T-cell (primary cell): ENCODE measurements at regions not wholly inside any gene's neighbourhood (a gene's known extent, or its start where the extent isn't known, plus 50 kb on each side); places are given as distances from the start of the nearest gene placed in this dataset.

Source experiments
- ATAC-seq, 4 experiments: fragments of 200-7000 bp in 3 of 4; fragments of 150-1000 bp in 1 of 4; cut with Tn5 transposase; replicated peaks in 1 of 4; 1 replicate in 3 of 4; 2 replicates in 1 of 4; pipeline ENCODE4 v1.10.0; 2021; ENCODE audit warnings: moderate library complexity in 3 of 4, mild to moderate bottlenecking in 2 of 4, moderate number of reproducible peaks in 1 of 4
- CTCF ChIA-PET, 2 donors: fragments of 300-600 bp; sonication (Branson Sonifier 250); formaldehyde crosslinking; loops; one replicate each; lab custom pipeline; 2022; ENCODE audit warnings: antibody characterized with exemption in 2 of 2; lab: Charles Lee
- POLR2A ChIA-PET, 2 donors: fragments of 300-600 bp; sonication (Branson Sonifier 250); formaldehyde crosslinking; loops; one replicate each; lab custom pipeline; 2022; ENCODE audit warnings: antibody characterized with exemption in 2 of 2; lab: Charles Lee
- DNase-seq, 35 experiments: peaks; one replicate each; pipeline versions ENCODE4 v3.0.0 to v3.0.0-alpha.2; 2013 to 2023
- H3K27ac ChIP-seq: one replicate; pipeline ENCODE4 v1.5.1; 2013; ENCODE audit warnings: low read length
- H3K27me3 ChIP-seq, 2 experiments: replicated peaks in 1 of 2; 1 replicate in 1 of 2; 2 replicates in 1 of 2; pipeline versions ENCODE4 v1.6.1 to v1.7.0; 2013; ENCODE audit warnings: low read length in 1 of 2, mixed read lengths in 1 of 2; ENCODE audit not compliant: control insufficient read depth in 2 of 2, insufficient read depth in 2 of 2; ENCODE audit errors: extremely low read depth in 1 of 2
- H3K36me3 ChIP-seq, 2 donors: 1 replicate in 1 of 2; 2 replicates in 1 of 2; pipeline versions ENCODE4 v1.6.1 to v1.7.0; 2013; ENCODE audit warnings: low read length in 1 of 2; ENCODE audit not compliant: control insufficient read depth in 2 of 2, insufficient read depth in 1 of 2; ENCODE audit errors: extremely low read depth in 1 of 2
- H3K4me1 ChIP-seq, 2 experiments: 1 replicate in 1 of 2; 2 replicates in 1 of 2; pipeline versions ENCODE4 v1.6.1 to v1.7.0; 2013; ENCODE audit warnings: low read length in 2 of 2, mixed read lengths in 1 of 2; ENCODE audit not compliant: insufficient read depth in 2 of 2, control insufficient read depth in 1 of 2; ENCODE audit errors: extremely low read depth in 1 of 2
- H3K4me3 ChIP-seq, 2 donors: 1 replicate in 1 of 2; 2 replicates in 1 of 2; pipeline versions ENCODE4 v1.5.1 to v1.7.0; 2013; ENCODE audit warnings: mild to moderate bottlenecking in 2 of 2, low read length in 1 of 2, moderate library complexity in 1 of 2; ENCODE audit not compliant: control insufficient read depth in 1 of 2; ENCODE audit errors: extremely low read depth in 1 of 2
- H3K9me3 ChIP-seq: 2 replicates; pipeline ENCODE4 v1.7.0; 2013
- H3K27ac Mint-ChIP-seq, 2 donors: one replicate each; pipeline ENCODE4 v1.8.0; 2020 to 2021; ENCODE audit warnings: mild to moderate bottlenecking in 2 of 2, mixed read lengths in 2 of 2
- H3K27me3 Mint-ChIP-seq, 2 donors: one replicate each; pipeline ENCODE4 v1.8.0; 2021 to 2022; ENCODE audit warnings: mixed read lengths in 2 of 2
- H3K36me3 Mint-ChIP-seq: one replicate; pipeline ENCODE4 v1.8.0; 2021; ENCODE audit warnings: mixed read lengths
- H3K4me1 Mint-ChIP-seq, 3 donors: one replicate each; pipeline ENCODE4 v1.8.0; 2020 to 2022; ENCODE audit warnings: mixed read lengths in 3 of 3, mild to moderate bottlenecking in 1 of 3
- H3K4me3 Mint-ChIP-seq, 3 donors: one replicate each; pipeline ENCODE4 v1.8.0; 2020 to 2022; ENCODE audit warnings: mild to moderate bottlenecking in 3 of 3, mixed read lengths in 3 of 3, moderate library complexity in 3 of 3
- H3K9me3 Mint-ChIP-seq, 3 donors: one replicate each; pipeline ENCODE4 v1.8.0; 2020 to 2022; ENCODE audit warnings: mixed read lengths in 3 of 3
- WGBS: methylation state at CpG from one replicate; pipeline ENCODE4 v1.1.5; 2013; ENCODE audit warnings: missing lambda C conversion rate; ENCODE audit not compliant: insufficient coverage; 5-methylcytosine and 5-hydroxymethylcytosine counted together

GRCh38 chr7:156069891-156070290 is 257.6 kb upstream of the SHH start:
- H3K4me3 Mint-ChIP-seq: no peak overlapping the region
- H3K9me3 ChIP-seq: no peaks in the 10 kb centered on the region
- POLR2A ChIA-PET: no interaction called here
- H3K27ac Mint-ChIP-seq: no peak overlapping the region
- DNase-seq (no peak), ATAC-seq (no peak)
- H3K4me1 ChIP-seq: no peaks in the 10 kb centered on the region
- H3K36me3 ChIP-seq: no peaks in the 10 kb centered on the region
- WGBS: 88% methylated on average over 4 of the region's 4 CpGs
- no peaks in the 10 kb centered on the region for H3K36me3 Mint-ChIP-seq
- CTCF ChIA-PET: no interaction called here
- no peaks in the 10 kb centered on the region for H3K4me1 Mint-ChIP-seq
- peaks cover 0 to 3% (median 0%) of the 10 kb centered on the region in 3 donors for H3K9me3 Mint-ChIP-seq
- peaks cover 0 to 8% of the 10 kb centered on the region in 2 experiments for H3K27me3 ChIP-seq
- peaks cover 3 to 8% of the 10 kb centered on the region in 2 donors for H3K27me3 Mint-ChIP-seq
- H3K4me3 ChIP-seq: no peak overlapping the region
- H3K27ac ChIP-seq: no peak overlapping the region

GRCh38 chr7:156067156-156067555 is 254.9 kb upstream of the SHH start:
- CTCF ChIA-PET: no interaction called here

GRCh38 chr7:156065400-156065799 is 253.1 kb upstream of the SHH start:
- H3K27ac Mint-ChIP-seq: no peak overlapping the region
- ChIA-PET POLR2A (no interaction called here), CTCF (no interaction called here)
- Histone ChIP-seq H3K4me3 (no peak overlapping the region), H3K27me3 (peaks cover 0 to 3% of the 10 kb centered on the region in 2 experiments), H3K27ac (no peak overlapping the region), H3K9me3 (no peaks in the 10 kb centered on the region), H3K36me3 (no peaks in the 10 kb centered on the region), H3K4me1 (no peaks in the 10 kb centered on the region)
- H3K9me3 Mint-ChIP-seq: peaks cover 0 to 11% (median 6%) of the 10 kb centered on the region in 3 donors
- DNase-seq: no peak
- no peak for ATAC-seq
- no peaks in the 10 kb centered on the region for H3K4me1 Mint-ChIP-seq
- peaks cover 3 to 10% of the 10 kb centered on the region in 2 donors for H3K27me3 Mint-ChIP-seq
- no peaks in the 10 kb centered on the region for H3K36me3 Mint-ChIP-seq
- H3K4me3 Mint-ChIP-seq: no peak overlapping the region
- 85% methylated on average over 2 of the region's 3 CpGs for WGBS

More at GRCh38 chr7:156067156-156067555, 254.9 kb upstream of the SHH start:
- Mint-ChIP-seq H3K9me3 (peaks cover 0 to 3% (median 0%) of the 10 kb centered on the region in 3 donors), H3K27ac (no peak overlapping the region), H3K27me3 (peaks cover 3 to 10% of the 10 kb centered on the region in 2 donors), H3K4me1 (no peaks in the 10 kb centered on the region), H3K36me3 (no peaks in the 10 kb centered on the region), H3K4me3 (no peak overlapping the region)
- no peak overlapping the region for H3K27ac ChIP-seq
- ATAC-seq (no peak), DNase-seq (no peak)
- no peaks in the 10 kb centered on the region for H3K36me3 ChIP-seq
- 87% methylated on average over 10 of the region's 10 CpGs for WGBS
- H3K9me3 ChIP-seq: no peaks in the 10 kb centered on the region
- POLR2A ChIA-PET: no interaction called here
- no peak overlapping the region for H3K4me3 ChIP-seq
- H3K4me1 ChIP-seq: no peaks in the 10 kb centered on the region
- peaks cover 0 to 3% of the 10 kb centered on the region in 2 experiments for H3K27me3 ChIP-seq

GRCh38 chr7:156064971-156065386 is 252.7 kb upstream of the SHH start:
- ATAC-seq: no peak
- no peak overlapping the region for H3K27ac Mint-ChIP-seq
- no peaks in the 10 kb centered on the region for H3K4me1 Mint-ChIP-seq
- H3K4me3 Mint-ChIP-seq: no peak overlapping the region
- no peaks in the 10 kb centered on the region for H3K36me3 Mint-ChIP-seq
- DNase-seq: no peak
- Histone ChIP-seq H3K4me1 (no peaks in the 10 kb centered on the region), H3K27ac (no peak overlapping the region), H3K36me3 (no peaks in the 10 kb centered on the region), H3K4me3 (no peak overlapping the region), H3K9me3 (no peaks in the 10 kb centered on the region), H3K27me3 (peaks cover 0 to 3% of the 10 kb centered on the region in 2 experiments)
- WGBS: no CpG with 5 or more reads among the region's 4 CpGs
- ChIA-PET CTCF (no interaction called here), POLR2A (interaction anchor here in 1 of 2 donors (0.6 kb wide), 1 partner anchor 41 kb away, joined by 3 read pairs; no protein-coding TSS in a partner anchor)
- peaks cover 0 to 11% (median 10%) of the 10 kb centered on the region in 3 donors for H3K9me3 Mint-ChIP-seq
- H3K27me3 Mint-ChIP-seq: peaks cover 3 to 10% of the 10 kb centered on the region in 2 donors

DNA sequence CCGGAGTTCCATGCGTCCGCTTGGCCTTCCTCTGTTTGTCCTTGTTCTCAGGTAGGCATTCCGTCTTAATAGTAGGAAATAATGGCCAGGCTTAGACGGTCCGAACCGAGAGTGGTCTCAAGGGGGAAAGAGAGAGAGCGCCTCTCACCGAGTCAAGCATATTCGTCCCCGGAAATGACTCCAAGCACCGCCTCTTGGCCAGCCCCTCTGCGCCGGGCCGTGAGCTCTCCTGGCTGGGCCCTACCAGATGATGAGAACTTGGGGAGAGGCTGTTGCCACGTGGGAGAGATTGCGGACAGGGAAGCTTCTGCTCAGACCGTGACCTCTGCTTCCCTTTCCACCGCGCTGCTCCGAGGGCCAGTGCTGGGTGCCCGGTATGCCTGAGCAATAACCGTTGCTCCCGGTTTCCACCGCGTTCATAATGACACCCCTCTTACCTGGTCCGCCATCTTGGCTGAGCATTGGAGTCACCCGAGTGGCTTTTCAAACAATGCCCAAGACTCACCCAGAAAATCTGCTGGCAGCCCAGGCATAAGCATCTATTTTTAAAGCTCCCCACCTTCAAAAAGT is 251.1 kb upstream of the SHH start:
- H3K9me3 Mint-ChIP-seq: peaks cover 0 to 11% (median 10%) of the 10 kb centered on the region in 3 donors
- no peak for DNase-seq
- H3K4me3 Mint-ChIP-seq: no peak overlapping the region
- 92% methylated on average over 27 of the region's 28 CpGs for WGBS
- Histone ChIP-seq H3K27ac (no peak overlapping the region), H3K27me3 (peaks cover 0 to 14% of the 10 kb centered on the region in 2 experiments), H3K4me3 (no peak overlapping the region), H3K9me3 (no peaks in the 10 kb centered on the region), H3K4me1 (no peaks in the 10 kb centered on the region), H3K36me3 (no peaks in the 10 kb centered on the region)
- ChIA-PET POLR2A (no interaction called here), CTCF (no interaction called here)
- ATAC-seq: no peak
- peaks cover 7 to 13% of the 10 kb centered on the region in 2 donors for H3K27me3 Mint-ChIP-seq
- H3K4me1 Mint-ChIP-seq: no peaks in the 10 kb centered on the region
- no peak overlapping the region for H3K27ac Mint-ChIP-seq
- H3K36me3 Mint-ChIP-seq: no peaks in the 10 kb centered on the region

- POLR2A ChIA-PET: no interaction called here
- no peak overlapping the region for H3K4me3 Mint-ChIP-seq
Observed at GRCh38 chr7:156062286-156062685, 250.0 kb upstream of the SHH start.

More at GRCh38 chr7:156062286-156062685, 250.0 kb upstream of the SHH start:
- H3K4me1 Mint-ChIP-seq: no peaks in the 10 kb centered on the region
- Histone ChIP-seq H3K27me3 (peaks cover 0 to 14% of the 10 kb centered on the region in 2 experiments), H3K9me3 (no peaks in the 10 kb centered on the region), H3K36me3 (no peaks in the 10 kb centered on the region), H3K4me3 (no peak overlapping the region), H3K4me1 (no peaks in the 10 kb centered on the region), H3K27ac (no peak overlapping the region)
- 94% methylated on average over 7 of the region's 9 CpGs for WGBS
- H3K36me3 Mint-ChIP-seq: no peaks in the 10 kb centered on the region
- DNase-seq (no peak), ATAC-seq (no peak)
- H3K27ac Mint-ChIP-seq: no peak overlapping the region
- H3K27me3 Mint-ChIP-seq: peaks cover 7 to 13% of the 10 kb centered on the region in 2 donors
- H3K9me3 Mint-ChIP-seq: peaks cover 0 to 11% (median 10%) of the 10 kb centered on the region in 3 donors
- CTCF ChIA-PET: no interaction called here
